ENCODE measurements at regions not wholly inside any gene's neighbourhood (a gene's known extent, or its start where the extent isn't known, plus 50 kb on each side); places are given as distances from the start of the nearest gene placed in this dataset.

- no peak for DNase-seq (ENCODE audit: low read depth in 2 of 2)
These were observed 125.3 kb upstream of the DST start for GRCh38 chr6:56767892-56768531.

- no peak for DNase-seq (ENCODE audit: low read depth in 2 of 2)
These were observed 124.7 kb upstream of the DST start for GRCh38 chr6:56767435-56767834.

DNA sequence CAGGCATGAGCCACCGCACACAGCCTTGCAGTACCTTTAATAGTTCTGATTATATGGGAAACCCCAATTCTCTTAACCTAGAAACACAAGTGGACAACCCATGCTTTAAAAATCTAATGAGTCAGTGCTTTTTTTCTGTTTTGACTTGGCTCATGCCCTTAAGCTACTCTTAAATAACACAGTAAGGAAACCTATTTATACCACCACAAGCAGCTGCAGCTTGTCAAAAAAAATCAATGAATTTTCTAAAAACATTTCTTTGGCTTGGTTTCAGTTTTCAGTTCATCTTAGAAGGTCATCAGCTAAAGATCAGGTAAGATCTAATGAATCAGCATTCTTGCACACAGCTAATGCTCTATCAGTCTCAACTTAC, 124.1 kb upstream of the DST start:
- DNase-seq (ENCODE audit: low read depth in 2 of 2), result no peak

DNA sequence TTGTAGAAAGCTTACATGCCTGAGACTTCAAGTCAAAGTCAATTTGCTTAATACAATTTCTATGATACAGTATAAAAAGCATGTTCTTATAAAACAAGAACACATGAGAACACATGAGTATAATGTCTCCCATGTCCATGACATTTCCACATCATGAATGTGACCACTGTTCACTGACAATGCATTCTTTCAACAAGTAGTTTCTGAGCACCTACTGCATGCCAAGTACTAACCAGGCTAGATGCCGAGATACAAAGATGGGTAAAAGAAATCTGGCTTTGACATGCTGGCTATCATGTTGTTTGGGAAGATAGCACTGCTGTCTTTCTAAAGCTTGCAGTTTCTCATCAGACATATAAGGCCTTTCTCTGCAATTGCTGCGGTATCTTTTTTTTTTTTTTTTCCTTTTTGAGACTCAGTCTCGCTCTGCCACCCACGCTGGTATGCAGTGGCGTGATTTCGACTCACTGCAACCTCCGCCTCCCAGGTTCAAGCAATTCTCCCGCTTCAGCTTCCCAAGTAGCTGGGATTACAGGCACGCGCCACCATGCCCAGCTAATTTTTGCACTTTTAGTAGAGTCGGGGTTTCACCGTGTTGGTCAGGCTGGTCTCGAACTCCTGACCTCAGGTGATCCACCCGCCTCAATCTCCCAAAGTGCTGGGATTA, 123.6 kb upstream of the DST start:
- DNase-seq (ENCODE audit: low read depth in 2 of 2), result no peak

- DNase-seq (ENCODE audit: low read depth in 2 of 2), result no peak
These were observed 122.8 kb upstream of the DST start for GRCh38 chr6:56765494-56765893.

DNA sequence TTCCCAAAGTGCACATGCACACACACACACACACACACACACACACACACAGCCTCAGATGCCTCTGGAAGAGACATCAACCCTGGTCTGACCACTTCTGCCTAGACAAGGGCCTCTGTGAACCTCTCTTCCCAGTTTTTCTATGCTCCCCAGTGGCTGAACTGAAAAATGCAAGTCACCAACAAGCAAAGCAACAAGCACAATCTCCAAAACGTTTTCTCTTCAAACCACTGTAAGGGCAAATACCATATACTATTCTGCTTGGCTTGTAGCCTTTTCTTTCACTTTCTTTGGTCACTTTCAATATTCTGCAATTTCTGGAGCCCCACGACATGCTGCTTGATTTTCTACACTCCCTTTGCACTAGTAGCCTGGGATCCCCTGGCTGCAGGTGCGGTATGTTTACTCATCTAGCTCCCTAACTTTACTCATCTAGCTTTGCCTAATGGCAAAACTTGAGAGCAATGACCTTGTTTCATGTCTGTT, 121.4 kb upstream of the DST start:
- DNase-seq (ENCODE audit: low read depth in 2 of 2), result no peak

GRCh38 chr6:56761651-56762050, 119.0 kb upstream of the DST start:
- no peak for DNase-seq (ENCODE audit: low read depth in 2 of 2)

DNA sequence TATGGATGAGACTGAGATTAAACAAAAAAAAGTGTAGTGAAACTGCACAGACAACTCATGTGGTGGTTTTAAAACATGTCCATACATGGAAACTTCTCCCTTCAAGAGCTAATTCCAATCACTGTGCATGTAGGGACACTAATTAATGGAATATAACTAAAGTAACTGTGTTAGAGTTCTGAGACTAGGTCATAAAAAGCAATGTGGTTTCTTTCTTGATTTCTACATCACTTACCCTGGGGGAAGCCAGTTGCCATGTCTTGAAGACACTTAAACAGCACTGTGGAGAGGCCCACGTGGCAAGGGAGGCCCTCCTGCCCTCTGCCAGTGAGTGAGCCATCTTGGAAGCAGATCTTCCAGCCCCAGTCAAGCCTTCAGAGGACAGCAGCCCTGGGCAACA, 118.2 kb upstream of the DST start:
- DNase-seq (ENCODE audit: low read depth in 2 of 2), result no peak

GRCh38 chr6:56759521-56759920, 116.8 kb upstream of the DST start:
- no peak for DNase-seq (ENCODE audit: low read depth in 2 of 2)

DNA sequence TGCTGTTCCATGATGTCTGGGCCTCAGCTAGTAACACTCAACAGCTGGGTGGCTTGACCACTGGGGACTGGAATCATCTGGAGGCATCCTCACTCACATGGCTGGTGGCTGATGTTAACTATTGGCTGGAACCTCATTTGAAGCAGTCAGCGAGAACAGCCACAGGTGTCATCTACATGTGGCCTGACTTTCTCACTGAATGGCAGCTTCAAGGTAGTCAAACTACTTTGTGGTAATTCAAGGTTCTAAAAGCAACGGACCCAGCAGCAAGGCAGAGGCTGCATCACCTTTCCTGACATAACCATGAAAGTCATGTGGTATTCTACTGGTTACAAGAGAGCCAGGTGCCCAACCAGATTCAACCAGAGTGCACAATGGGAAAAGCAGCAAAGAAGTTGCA, 115.9 kb upstream of the DST start:
- DNase-seq (ENCODE audit: low read depth in 2 of 2), result no peak

- DNase-seq (ENCODE audit: low read depth in 2 of 2), result no peak
These were observed 115.4 kb upstream of the DST start for GRCh38 chr6:56758120-56758519.

GRCh38 chr6:56757588-56757984, 114.9 kb upstream of the DST start:
- DNase-seq (ENCODE audit: low read depth in 2 of 2), result no peak

DNA sequence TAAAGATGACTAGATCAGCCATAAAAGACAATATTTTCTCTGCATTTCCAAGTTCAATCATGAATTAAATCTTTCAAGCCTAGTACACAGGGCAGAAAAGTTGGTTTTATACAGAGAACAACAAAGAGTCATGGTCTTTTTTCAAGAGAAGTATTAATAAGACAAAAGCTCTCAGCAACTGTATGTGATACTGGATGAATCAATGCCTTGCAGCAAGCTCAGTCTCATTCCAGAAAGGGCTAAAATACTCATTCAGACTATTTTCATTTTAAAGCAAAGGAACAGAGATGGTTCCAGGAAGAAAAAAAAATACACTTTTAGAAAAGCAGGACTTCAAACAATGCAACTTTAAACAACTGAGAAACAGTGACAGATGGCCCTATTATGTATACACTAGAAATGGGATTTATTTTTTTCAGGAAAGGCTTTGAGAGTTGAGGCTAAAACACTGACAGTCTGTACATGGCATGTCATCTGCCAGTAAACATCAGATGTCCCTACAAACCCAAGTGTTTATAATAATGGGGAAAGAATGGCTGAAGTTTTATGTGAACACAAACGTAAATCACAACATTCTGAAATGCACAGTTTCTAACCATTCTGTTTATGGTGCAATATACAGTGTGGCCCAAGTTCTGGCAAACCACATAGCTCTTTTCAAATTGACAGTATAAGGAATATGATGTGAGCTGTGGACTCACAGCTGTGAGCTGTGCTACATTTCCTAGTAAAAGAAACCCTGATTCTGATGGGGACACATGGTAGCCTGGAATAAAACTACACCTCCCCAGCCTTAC, 114.3 kb upstream of the DST start:
- DNase-seq (ENCODE audit: low read depth in 2 of 2), result no peak

GRCh38 chr6:56756219-56756789, 113.6 kb upstream of the DST start:
- DNase-seq (ENCODE audit: low read depth in 2 of 2), result no peak

GRCh38 chr6:56755040-56755439, 112.4 kb upstream of the DST start:
- no peak for DNase-seq (ENCODE audit: low read depth in 2 of 2)

- no peak for DNase-seq (ENCODE audit: low read depth in 2 of 2)
These were observed 111.1 kb upstream of the DST start for GRCh38 chr6:56753811-56754210.

DNA sequence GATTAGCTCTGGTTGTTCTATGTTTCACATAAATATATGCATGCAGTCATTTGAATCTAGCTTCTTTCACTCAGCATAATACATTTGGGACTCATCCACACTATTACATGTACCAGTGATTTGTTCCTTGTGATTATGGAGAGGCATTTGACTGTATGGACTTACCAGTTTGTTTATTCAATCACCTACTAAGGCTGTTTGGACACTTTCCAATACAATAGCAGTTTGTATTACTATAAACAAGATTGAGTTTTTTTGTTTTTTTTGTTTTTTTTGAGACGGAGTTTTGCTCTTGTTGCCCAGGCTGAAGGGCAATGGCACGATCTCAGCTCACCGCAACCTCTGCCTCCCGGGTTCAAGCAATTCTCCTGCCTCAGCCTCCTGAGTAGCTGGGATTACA, 109.8 kb upstream of the DST start:
- no peak for DNase-seq (ENCODE audit: low read depth in 2 of 2)

DNA sequence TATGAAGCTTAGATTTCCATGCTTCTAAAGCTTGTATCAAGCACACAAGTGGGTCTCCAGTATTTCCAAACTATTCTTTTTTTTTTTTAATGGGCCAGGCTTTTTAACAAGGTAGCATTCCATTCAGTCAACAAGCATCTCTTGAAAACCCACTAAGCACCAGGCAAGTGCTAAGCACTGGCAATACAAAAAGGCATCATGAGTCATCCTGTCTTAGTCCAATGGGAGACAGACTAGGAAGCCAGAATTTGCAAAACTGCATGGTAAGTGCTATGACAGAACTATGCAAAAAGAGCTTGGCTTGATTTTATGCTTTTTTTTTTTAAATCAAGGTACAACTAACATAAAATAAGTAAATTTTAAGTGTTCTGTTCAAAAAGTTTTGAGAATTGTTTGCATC, 109.3 kb upstream of the DST start:
- no peak for DNase-seq (ENCODE audit: low read depth in 2 of 2)

GRCh38 chr6:56751604-56752003, 108.9 kb upstream of the DST start:
- no peak for DNase-seq (ENCODE audit: low read depth in 2 of 2)

- no peak for DNase-seq (ENCODE audit: low read depth in 2 of 2)
These were observed 108.0 kb upstream of the DST start for GRCh38 chr6:56750686-56751085.

DNA sequence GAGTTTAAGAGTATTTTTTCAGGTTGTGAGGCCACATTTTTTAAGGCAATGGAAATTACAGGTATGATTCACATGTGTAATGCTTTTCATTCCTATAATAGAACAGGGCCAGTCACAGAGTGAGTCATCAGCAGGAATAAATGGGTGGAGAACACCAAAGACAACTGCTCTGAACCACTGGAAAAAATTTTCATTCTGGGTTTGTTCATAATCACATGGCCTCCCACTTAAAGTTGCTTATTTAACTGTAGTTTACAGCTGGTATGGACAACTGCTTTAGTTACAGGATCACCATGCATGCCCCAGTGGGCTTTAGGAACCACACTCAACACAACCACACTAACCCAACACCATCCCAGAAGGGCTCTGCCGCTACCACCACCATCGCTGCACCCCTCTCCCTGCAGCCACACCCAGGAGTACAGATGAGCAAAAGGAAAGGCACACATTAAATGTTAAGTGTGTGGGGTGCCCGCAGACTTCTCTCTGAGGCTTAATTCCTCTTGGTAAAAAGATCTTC, 107.0 kb upstream of the DST start:
- DNase-seq (ENCODE audit: low read depth in 2 of 2), result no peak

- DNase-seq (ENCODE audit: low read depth in 2 of 2), result no peak
These were observed 104.2 kb upstream of the DST start for GRCh38 chr6:56746767-56747504.

All from stimulated activated CD4-positive, alpha-beta T cell treated with anti-CD3 and anti-CD28 coated beads, Interleukin-4, amount 100 ng/mL, for 48 hours (primary cell).